Vagina (tissue), 2 donors: ENCODE measurements at regions not wholly inside any gene's neighbourhood (a gene's known extent, or its start where the extent isn't known, plus 50 kb on each side); places are given as distances from the start of the nearest gene placed in this dataset.
"Not testable (repeated sequence)": the region's sequence is repeated elsewhere in the genome, so short reads cannot be mapped to it uniquely, and the experiment has no call there.

Experiments
- DNase-seq, 2 donors: peaks; one replicate each; pipeline ENCODE4 v3.0.0-alpha.2; 2017; ENCODE audit errors: extremely low spot score in 2 of 2
- H3K27ac ChIP-seq: fragments of 200-600 bp; sonication (generic); one replicate; pipeline ENCODE4 v1.5.1; 2019
- H3K27me3 ChIP-seq: fragments of 200-600 bp; sonication (generic); one replicate; pipeline ENCODE4 v1.5.1; 2019
- H3K36me3 ChIP-seq, 2 donors: fragments of 200-600 bp; sonication (generic); one replicate each; pipeline ENCODE4 v1.5.1; 2017 to 2019
- H3K4me1 ChIP-seq: fragments of 200-600 bp; sonication (generic); one replicate; pipeline ENCODE4 v1.5.1; 2019
- H3K4me3 ChIP-seq, 2 donors: fragments of 200-600 bp; sonication (generic); 1 replicate in 1 of 2; 2 replicates in 1 of 2; pipeline ENCODE4 v1.5.1; 2016 to 2019
- H3K9me3 ChIP-seq: fragments of 200-600 bp; sonication (generic); one replicate; pipeline ENCODE4 v1.5.1; 2019
- CTCF ChIP-seq, 3 experiments: fragments of 450-650 bp in 2 of 3; fragments of 200-600 bp in 1 of 3; sonication (generic) in 1 of 3; IDR thresholded peaks; one replicate each; pipeline ENCODE4 v1.5.1; 2017 to 2019; ENCODE audit warnings: antibody characterized with exemption in 3 of 3, mild to moderate bottlenecking in 2 of 3, moderate library complexity in 2 of 3
- POLR2A ChIP-seq, 2 donors: fragments of 450-650 bp; IDR thresholded peaks; one replicate each; pipeline ENCODE4 v1.6.1; 2017; ENCODE audit warnings: antibody characterized with exemption in 2 of 2, mild to moderate bottlenecking in 2 of 2, moderate library complexity in 2 of 2
- POLR2AphosphoS5 ChIP-seq, 2 donors: sonication (generic); formaldehyde crosslinking; IDR thresholded peaks; one replicate each; pipeline ENCODE4 v1.9.0; 2017; ENCODE audit warnings: antibody characterized with exemption in 2 of 2, mild to moderate bottlenecking in 2 of 2, low read depth in 1 of 2; ENCODE audit not compliant: insufficient read depth in 1 of 2
- intact Hi-C: fragments of 100-400 bp; cut with DNase I; formaldehyde crosslinking; loops from one replicate; pipeline ENCODE4 v1.15.1; 2023

DNA sequence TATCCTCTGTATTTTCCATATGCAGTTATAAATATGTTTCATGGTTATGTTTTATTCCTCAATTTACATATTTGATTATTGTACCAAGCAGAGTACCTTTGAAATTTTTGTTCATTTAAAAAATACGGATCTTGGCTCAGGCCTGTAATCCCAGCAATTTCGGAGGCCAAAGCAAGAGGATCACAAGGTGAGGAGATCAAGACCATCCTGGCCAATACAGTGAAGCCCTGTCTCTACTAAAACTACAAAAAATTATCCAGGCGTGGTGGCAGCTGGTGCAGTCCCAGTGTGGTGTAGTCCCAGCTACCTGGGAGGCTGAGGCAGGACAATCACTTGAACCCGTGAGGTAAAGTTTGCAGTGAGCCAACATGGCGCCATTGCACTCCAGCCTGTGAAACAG, 251.2 kb upstream of the TPTE start:
- H3K27me3 ChIP-seq, DNase-seq, H3K36me3 ChIP-seq, intact Hi-C loops, H3K27ac ChIP-seq, H3K9me3 ChIP-seq, H3K4me3 ChIP-seq, H3K4me1 ChIP-seq: not testable (repeated sequence)

DNA sequence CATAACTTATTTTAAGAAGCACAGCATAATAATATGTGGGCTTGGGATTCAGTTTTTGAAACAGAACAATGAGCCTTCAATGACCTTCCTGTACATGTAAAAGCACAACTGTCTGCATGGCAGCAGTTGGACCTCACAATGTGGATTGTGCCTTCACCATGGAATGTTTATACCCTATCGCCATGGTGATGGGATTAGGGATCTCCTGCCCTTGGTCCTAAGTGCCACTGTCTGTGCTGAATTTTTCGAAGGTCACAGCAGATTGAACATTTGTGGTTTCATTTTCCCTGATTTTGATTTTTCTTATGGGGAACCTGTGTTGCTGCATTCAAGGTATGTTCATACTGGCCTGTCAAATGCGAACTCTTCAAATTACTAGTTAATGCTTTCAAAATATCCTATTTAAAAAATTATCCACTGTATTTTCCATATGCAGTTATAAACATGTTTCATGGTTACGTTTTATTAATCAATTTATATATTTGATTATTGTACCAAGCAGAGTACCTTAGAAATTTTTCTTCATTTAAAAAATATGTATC, 249.6 kb upstream of the TPTE start:
- H3K36me3 ChIP-seq, intact Hi-C loops, H3K4me3 ChIP-seq, H3K4me1 ChIP-seq, H3K27ac ChIP-seq, H3K27me3 ChIP-seq, H3K9me3 ChIP-seq: not testable (repeated sequence)
- DNase-seq, result peak; percentile 67 to 88

- Histone ChIP-seq H3K27ac (no peak overlapping the region), H3K27me3 (no peaks in the 10 kb centered on the region), H3K4me1 (no peaks in the 10 kb centered on the region), H3K9me3 (no peaks in the 10 kb centered on the region), H3K4me3 (no peak overlapping the region), H3K36me3 (no peaks in the 10 kb centered on the region)
- TF ChIP-seq POLR2A (IDR thresholded peaks at IDR 0.05), result no peak
- no peak for TF ChIP-seq POLR2AphosphoS5 (IDR thresholded peaks at IDR 0.05; ENCODE audit: insufficient read depth in 1 of 2, low read depth in 1 of 2)
- TF ChIP-seq CTCF (IDR thresholded peaks at IDR 0.05), result no peak
- DNase-seq, result peak; percentile 72 to 84
- intact Hi-C loops, result no loop called here
Measured at GRCh38 chr21:10272216-10272615, 249.2 kb upstream of the TPTE start.

DNA sequence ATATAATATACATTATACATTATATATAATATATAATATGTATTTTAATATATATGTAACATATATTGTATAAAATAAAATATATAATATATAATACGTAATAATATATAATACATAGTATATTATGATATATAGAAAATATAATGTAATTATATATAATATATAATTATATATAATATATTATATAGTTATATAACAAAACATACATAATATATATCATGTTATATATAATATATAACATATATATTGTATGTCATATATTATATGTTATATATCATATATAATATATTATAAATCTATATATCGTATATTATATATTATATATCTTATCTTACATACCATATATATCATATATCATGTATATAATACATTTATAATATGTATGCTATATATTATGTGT, 248.2 kb upstream of the TPTE start:
- no peaks in the 10 kb centered on the region for H3K36me3 ChIP-seq
- intact Hi-C loops, result no loop called here

GRCh38 chr21:10273794-10274338, 247.5 kb upstream of the TPTE start:
- H3K27ac ChIP-seq, H3K27me3 ChIP-seq, intact Hi-C loops, H3K4me3 ChIP-seq, H3K9me3 ChIP-seq, H3K4me1 ChIP-seq, H3K36me3 ChIP-seq: not testable (repeated sequence)
- DNase-seq, result peak; percentile 70 to 96

More for the DNA sequence above, 248.2 kb upstream of the TPTE start:
- H3K9me3 ChIP-seq, result no peaks in the 10 kb centered on the region
- H3K4me3 ChIP-seq, result no peak overlapping the region
- no peak overlapping the region for H3K27ac ChIP-seq
- no peaks in the 10 kb centered on the region for H3K4me1 ChIP-seq
- no peaks in the 10 kb centered on the region for H3K27me3 ChIP-seq
- TF ChIP-seq POLR2AphosphoS5 (IDR thresholded peaks at IDR 0.05; ENCODE audit: insufficient read depth in 1 of 2, low read depth in 1 of 2), result no peak
- DNase-seq, result no peak
